HL-60 (cell line): ENCODE measurements at regions not wholly inside any gene's neighbourhood (a gene's known extent, or its start where the extent isn't known, plus 50 kb on each side); places are given as distances from the start of the nearest gene placed in this dataset.

ENCODE experiments used
- DNase-seq, 2 experiments: peaks; one replicate each; pipeline ENCODE4 v3.0.0-alpha.2; 2010 to 2020; ENCODE audit warnings: low read depth in 1 of 2, low spot score in 1 of 2
- H3K27ac ChIP-seq: fragments of 250-450 bp; sonication (Bioruptor Pico); replicated peaks from 2 replicates; pipeline ENCODE4 v1.5.1; 2020; ENCODE audit warnings: mild to moderate bottlenecking, moderate library complexity
- H3K27me3 ChIP-seq: fragments of 250-450 bp; sonication (Bioruptor Pico); 2 replicates; pipeline ENCODE4 v1.5.1; 2021; ENCODE audit warnings: mild to moderate bottlenecking, moderate library complexity; ENCODE audit not compliant: insufficient read depth, poor library complexity, severe bottlenecking
- H3K4me3 ChIP-seq: replicated peaks from 2 replicates; pipeline ENCODE4 v1.5.1; 2011; ENCODE audit warnings: mild to moderate bottlenecking, control low read depth, low read length; ENCODE audit not compliant: insufficient read depth
- CTCF ChIP-seq: IDR thresholded peaks from one replicate; pipeline ENCODE4 v1.5.1; 2011; ENCODE audit warnings: low read length, control low read depth, inconsistent platforms; ENCODE audit not compliant: insufficient read depth
- GABPA ChIP-seq: IDR thresholded peaks from 2 replicates; pipeline ENCODE4 v1.6.1; 2012; ENCODE audit warnings: low read depth
- POLR2AphosphoS5 ChIP-seq: IDR thresholded peaks from 2 replicates; pipeline ENCODE4 v1.6.1; 2012; ENCODE audit warnings: low read depth
- REST ChIP-seq: IDR thresholded peaks from 2 replicates; pipeline ENCODE4 v1.6.1; 2012; ENCODE audit warnings: low read depth; ENCODE audit not compliant: insufficient replicate concordance
- SPI1 ChIP-seq: IDR thresholded peaks from 2 replicates; pipeline ENCODE4 v1.6.1; 2012; ENCODE audit warnings: low read depth, mild to moderate bottlenecking, borderline replicate concordance

GRCh38 chr4:144463896-144464295 is 182.1 kb upstream of the HHIP start:
- H3K4me3 ChIP-seq = no peak overlapping the region
- no peak overlapping the region for H3K27ac ChIP-seq
- TF ChIP-seq GABPA (no peak), CTCF (no peak), REST (no peak), POLR2AphosphoS5 (no peak), SPI1 (no peak)
- no peaks in the 10 kb centered on the region for H3K27me3 ChIP-seq
- DNase-seq = no peak

GRCh38 chr4:144465546-144465945 is 180.4 kb upstream of the HHIP start:
- no peak for DNase-seq
- no peak overlapping the region for H3K4me3 ChIP-seq
- H3K27ac ChIP-seq = no peak overlapping the region
- H3K27me3 ChIP-seq = no peaks in the 10 kb centered on the region
- TF ChIP-seq POLR2AphosphoS5 (no peak), SPI1 (no peak), GABPA (no peak), CTCF (no peak), REST (no peak)

GRCh38 chr4:144480068-144480467 is 165.9 kb upstream of the HHIP start:
- H3K4me3 ChIP-seq = no peak overlapping the region
- DNase-seq = no peak
- H3K27me3 ChIP-seq = no peaks in the 10 kb centered on the region
- no peak for TF ChIP-seq REST
- peak; percentile 80 for TF ChIP-seq SPI1
- H3K27ac ChIP-seq = no peak overlapping the region

GRCh38 chr4:144489831-144490230 is 156.1 kb upstream of the HHIP start:
- no peaks in the 10 kb centered on the region for H3K27me3 ChIP-seq
- TF ChIP-seq CTCF (no peak), REST (no peak), GABPA (no peak), POLR2AphosphoS5 (no peak), SPI1 (no peak)
- H3K4me3 ChIP-seq = no peak overlapping the region
- DNase-seq = no peak
- no peak overlapping the region for H3K27ac ChIP-seq
